Mesothelial cell of epicardium (in vitro differentiated cells): ENCODE measurements at regions not wholly inside any gene's neighbourhood (a gene's known extent, or its start where the extent isn't known, plus 50 kb on each side); places are given as distances from the start of the nearest gene placed in this dataset.

Experiments used
- DNase-seq, 2 experiments: peaks; one replicate each; pipeline ENCODE4 v3.0.0; 2021; ENCODE audit warnings: low spot score in 2 of 2; ENCODE audit not compliant: unreplicated experiment in 2 of 2
- H3K27ac Mint-ChIP-seq: 2 replicates; pipeline ENCODE4 v1.8.0; 2021; ENCODE audit warnings: mixed read lengths
- H3K27me3 Mint-ChIP-seq: 2 replicates; pipeline ENCODE4 v1.8.0; 2021; ENCODE audit warnings: low read depth, mixed read lengths
- H3K36me3 Mint-ChIP-seq: 2 replicates; pipeline ENCODE4 v1.8.0; 2021; ENCODE audit warnings: mixed read lengths
- H3K4me1 Mint-ChIP-seq: 2 replicates; pipeline ENCODE4 v1.8.0; 2021; ENCODE audit warnings: mixed read lengths
- H3K4me3 Mint-ChIP-seq: 2 replicates; pipeline ENCODE4 v1.8.0; 2021; ENCODE audit warnings: mild to moderate bottlenecking, moderate library complexity, mixed read lengths
- H3K9me3 Mint-ChIP-seq: 2 replicates; pipeline ENCODE4 v1.8.0; 2021; ENCODE audit warnings: mixed read lengths
- CTCF ChIP-seq: fragments of 200-600 bp; sonication (generic); IDR thresholded peaks from one replicate; pipeline ENCODE4 v1.5.0; 2021; ENCODE audit warnings: antibody characterized with exemption; ENCODE audit not compliant: unreplicated experiment

GRCh38 chr17:77449908-77450741 lies 309.4 kb downstream of the SEC14L1 start:
- peak in 1 of 2 experiments; percentile 71 for DNase-seq
- Mint-ChIP-seq H3K27ac (peak overlapping the region; percentile 99), H3K9me3 (no peaks in the 10 kb centered on the region)

GRCh38 chr17:77450742-77451244 lies 310.0 kb downstream of the SEC14L1 start:
- no peak for DNase-seq
- H3K27ac Mint-ChIP-seq: peak overlapping the region; percentile 99
- H3K9me3 Mint-ChIP-seq: no peaks in the 10 kb centered on the region
- H3K36me3 Mint-ChIP-seq: peaks cover 3% of the 10 kb centered on the region
- no peaks in the 10 kb centered on the region for H3K27me3 Mint-ChIP-seq
- TF ChIP-seq CTCF: no peak
- H3K4me1 Mint-ChIP-seq: peaks cover 74% of the 10 kb centered on the region
- peak overlapping the region; percentile 99 for H3K4me3 Mint-ChIP-seq

More at GRCh38 chr17:77449908-77450741, 309.4 kb downstream of the SEC14L1 start:
- H3K4me3 Mint-ChIP-seq: peak overlapping the region; percentile 99
- H3K4me1 Mint-ChIP-seq: peaks cover 73% of the 10 kb centered on the region
- no peak for TF ChIP-seq CTCF
- no peaks in the 10 kb centered on the region for H3K27me3 Mint-ChIP-seq
- H3K36me3 Mint-ChIP-seq: peaks cover 3% of the 10 kb centered on the region

DNA sequence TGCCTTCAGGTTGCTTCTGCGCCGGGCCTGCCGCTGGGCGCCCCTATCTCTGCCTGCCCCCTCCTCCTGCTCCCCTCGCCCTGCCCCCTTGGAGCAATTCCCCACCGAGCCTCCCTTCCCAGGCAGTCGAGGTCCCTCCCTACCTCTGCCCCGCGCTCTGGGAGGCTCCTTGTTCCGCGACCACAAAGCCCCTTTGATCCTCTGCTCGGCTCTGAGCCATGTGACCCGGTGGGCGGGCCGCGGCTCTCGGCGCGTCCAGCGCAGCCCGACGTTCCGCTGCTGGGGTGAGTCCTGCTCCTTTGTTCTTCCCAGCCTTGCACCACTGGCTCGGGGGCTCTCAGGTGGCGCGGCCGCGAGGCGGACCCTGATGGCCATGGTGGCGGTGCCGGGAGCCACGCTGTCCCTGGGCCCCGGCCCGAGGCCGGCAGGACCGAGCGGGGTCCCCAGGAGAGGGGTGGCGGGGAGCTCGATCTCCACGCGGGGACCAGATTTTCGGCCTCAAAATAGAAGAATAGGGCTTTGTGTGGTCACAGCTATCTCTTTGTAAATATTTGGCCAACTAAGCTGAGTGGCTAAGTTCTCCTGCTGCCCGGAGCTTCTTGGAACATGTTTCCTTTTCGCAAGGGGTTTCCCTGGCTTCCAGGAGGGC lies 310.6 kb downstream of the SEC14L1 start:
- peaks cover 3% of the 10 kb centered on the region for H3K36me3 Mint-ChIP-seq
- H3K4me1 Mint-ChIP-seq: peaks cover 73% of the 10 kb centered on the region
- H3K27ac Mint-ChIP-seq: peak overlapping the region; percentile 99
- no peak for TF ChIP-seq CTCF
- DNase-seq: peak; percentile 74 to 87
- H3K27me3 Mint-ChIP-seq: no peaks in the 10 kb centered on the region
- no peaks in the 10 kb centered on the region for H3K9me3 Mint-ChIP-seq
- peak overlapping the region; percentile 99 for H3K4me3 Mint-ChIP-seq

DNA sequence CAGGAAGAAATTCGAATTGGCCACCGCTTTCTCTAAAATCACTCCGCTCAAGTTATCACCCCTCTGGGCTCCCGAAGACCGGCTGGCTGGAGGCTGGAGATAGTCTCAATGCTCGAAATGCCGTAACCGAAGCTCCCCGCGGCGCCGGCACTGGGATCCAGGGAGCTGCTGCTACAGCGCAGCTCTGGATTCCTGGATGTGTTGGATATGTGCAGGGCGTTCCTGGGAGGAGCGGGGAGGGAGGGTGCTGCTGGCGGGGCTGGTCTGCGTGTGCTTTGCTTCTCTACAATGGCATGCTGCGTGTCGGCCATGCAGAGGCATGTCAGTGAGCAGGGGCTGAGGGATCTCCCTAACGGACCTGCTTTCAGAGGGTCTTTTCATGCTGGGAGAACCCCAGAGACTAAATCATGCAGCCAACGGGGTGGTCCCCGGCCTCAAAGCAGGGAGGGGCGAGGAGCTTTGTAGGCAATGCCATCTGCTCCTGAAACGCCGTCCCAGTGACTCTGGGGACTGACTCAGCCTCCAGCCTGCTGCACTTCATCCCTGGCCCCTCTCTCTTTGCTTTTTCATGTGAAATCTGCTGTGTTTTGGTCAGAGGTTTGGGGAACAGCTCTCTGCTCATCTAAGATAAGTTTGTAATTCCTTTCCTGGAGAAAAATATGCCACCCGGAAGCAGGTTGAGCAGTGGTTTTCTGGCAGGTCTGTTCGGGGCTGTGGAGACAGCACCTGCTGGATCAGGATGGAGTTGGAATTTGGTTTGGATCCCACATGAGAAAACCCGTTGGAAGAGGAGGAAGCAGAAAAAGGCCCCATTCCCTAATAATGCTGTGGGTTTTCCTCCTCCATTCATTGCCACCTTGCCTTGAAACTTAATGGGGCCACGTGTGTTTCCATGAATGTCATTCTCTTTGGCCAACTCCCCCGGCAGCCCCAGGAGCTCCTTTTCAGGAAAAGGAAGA lies 311.4 kb downstream of the SEC14L1 start:
- peaks cover 68% of the 10 kb centered on the region for H3K4me1 Mint-ChIP-seq

More for the DNA sequence above, 311.4 kb downstream of the SEC14L1 start:
- peak in 1 of 2 experiments; percentile 79 for DNase-seq
- Mint-ChIP-seq H3K27me3 (no peaks in the 10 kb centered on the region), H3K9me3 (no peaks in the 10 kb centered on the region), H3K27ac (peak overlapping the region; percentile 99), H3K36me3 (peaks cover 2% of the 10 kb centered on the region), H3K4me3 (peak overlapping the region; percentile 99)
- no peak for TF ChIP-seq CTCF
